ENCODE measurements at regions not wholly inside any gene's neighbourhood (a gene's known extent, or its start where the extent isn't known, plus 50 kb on each side); places are given as distances from the start of the nearest gene placed in this dataset.

- CTCF ChIA-PET (ENCODE audit: low intra/inter-chr PET ratio, low total read pairs), result no interaction called here
Measured at GRCh38 chr16:29316761-29317183, 89.7 kb downstream of the NPIPB11 start.

More at GRCh38 chr16:29316761-29317183, 89.7 kb downstream of the NPIPB11 start:
- Histone ChIP-seq H3K9me3 (ENCODE audit: low read length) (no peaks in the 10 kb centered on the region), H3K4me1 (ENCODE audit: insufficient read depth, low read length) (peaks cover 52% of the 10 kb centered on the region), H3K9ac (ENCODE audit: insufficient read depth, low read depth, low read length) (no peak overlapping the region), H2AFZ (ENCODE audit: low read length) (no peak overlapping the region), H4K20me1 (ENCODE audit: insufficient read depth, low read length) (no peaks in the 10 kb centered on the region), H3K27me3 (ENCODE audit: control insufficient read depth in 1 of 2, insufficient read depth in 2 of 2, low read length in 2 of 2) (peaks cover 0 to 8% of the 10 kb centered on the region in 2 experiments; a peak in 2 of 5 replicates), H3K36me3 (replicated peaks in 1 of 2; ENCODE audit: control insufficient read depth in 1 of 2, insufficient read depth in 2 of 2, low read length in 2 of 2) (no peaks in the 10 kb centered on the region), H3K4me2 (ENCODE audit: low read depth, low read length) (no peak overlapping the region), H3K79me2 (ENCODE audit: insufficient read depth, low read length) (no peaks in the 10 kb centered on the region), H3K4me3 (replicated peaks in 1 of 3; ENCODE audit: insufficient read depth in 1 of 3, low read depth in 2 of 3, low read length in 3 of 3) (no peak overlapping the region), H3K27ac (ENCODE audit: extremely low read length, insufficient read depth, low read length) (no peak overlapping the region)
- TF ChIP-seq ZNF382 (CRISPR knock-in tag; IDR thresholded peaks at IDR 0.05; ENCODE audit: borderline replicate concordance) (no peak), ZNF883 (CRISPR knock-in tag; IDR thresholded peaks at IDR 0.05; ENCODE audit: not compliant biosample characterization) (no peak), BCLAF1 (IDR thresholded peaks at IDR 0.05) (no peak)
- no TSS peak for BruUV-seq (replicated peaks)
- in situ Hi-C loops (cut with HindIII; ENCODE audit: extremely low pct_ligation_motif_present, low pct_unique_long_range_greater_than_20kb) (no loop called here), intact Hi-C loops (cut with micrococcal nuclease; ENCODE audit: unreplicated experiment) (loop anchor here (10.0 kb wide), 1 partner anchor 52 kb away; no protein-coding TSS in a partner anchor)
- DNase-seq (ENCODE audit: low spot score) (no peak), ATAC-seq (no peak), FAIRE-seq (no peak)
- POLR2A ChIA-PET, result no interaction called here
- WGBS (ENCODE audit: low lambda C conversion rate), result 94% methylated on average over 8 of the region's 12 CpGs

Measured in HepG2 (cell line).